Fibroblast of lung (primary cell): ENCODE measurements at regions not wholly inside any gene's neighbourhood (a gene's known extent, or its start where the extent isn't known, plus 50 kb on each side); places are given as distances from the start of the nearest gene placed in this dataset.

Experiments used
- DNase-seq, 2 donors: peaks; one replicate each; pipeline versions ENCODE4 v3.0.0 to v3.0.0-alpha.2; 2010; ENCODE audit warnings: low read depth in 2 of 2
- H2AFZ ChIP-seq: 2 replicates; pipeline ENCODE4 v1.5.1; 2012; ENCODE audit warnings: low read length, control low read depth, inconsistent platforms
- H3K27ac ChIP-seq: 2 replicates; pipeline ENCODE4 v1.5.1; 2011; ENCODE audit warnings: low read length, control low read depth; ENCODE audit not compliant: insufficient read depth
- H3K27me3 ChIP-seq: 2 replicates; pipeline ENCODE4 v1.5.1; 2011; ENCODE audit warnings: mild to moderate bottlenecking, low read length; ENCODE audit not compliant: control insufficient read depth, insufficient read depth
- H3K36me3 ChIP-seq: 2 replicates; pipeline ENCODE4 v1.5.1; 2011; ENCODE audit warnings: low read length; ENCODE audit not compliant: control insufficient read depth, insufficient read depth
- H3K4me1 ChIP-seq: 2 replicates; pipeline ENCODE4 v1.5.1; 2011; ENCODE audit warnings: low read length; ENCODE audit not compliant: control insufficient read depth, insufficient read depth; ENCODE audit errors: extremely low read depth
- H3K4me2 ChIP-seq: 2 replicates; pipeline ENCODE4 v1.5.1; 2011; ENCODE audit warnings: low read length, control low read depth; ENCODE audit not compliant: insufficient read depth; ENCODE audit errors: extremely low read depth
- H3K4me3 ChIP-seq, 4 experiments: fragments of 200-600 bp in 1 of 4; sonication (generic) in 1 of 4; replicated peaks in 1 of 4; 2 replicates each; pipeline ENCODE4 v1.5.1; 2011 to 2016; ENCODE audit warnings: low read length in 4 of 4, low read depth in 3 of 4, mild to moderate bottlenecking in 3 of 4, control low read depth in 2 of 4, inconsistent platforms in 1 of 4, mixed read lengths in 1 of 4; ENCODE audit not compliant: insufficient read depth in 1 of 4; ENCODE audit errors: control extremely low read depth in 1 of 4
- H3K79me2 ChIP-seq: 2 replicates; pipeline ENCODE4 v1.5.1; 2012; ENCODE audit warnings: mild to moderate bottlenecking, low read length, inconsistent platforms; ENCODE audit not compliant: control insufficient read depth, insufficient read depth
- H3K9ac ChIP-seq: 2 replicates; pipeline ENCODE4 v1.5.1; 2011; ENCODE audit warnings: mild to moderate bottlenecking, low read length, control low read depth; ENCODE audit not compliant: insufficient read depth
- H3K9me3 ChIP-seq: 2 replicates; pipeline ENCODE4 v1.5.1; 2012; ENCODE audit warnings: low read depth, low read length; ENCODE audit not compliant: control insufficient read depth, insufficient read depth
- H4K20me1 ChIP-seq: 2 replicates; pipeline ENCODE4 v1.5.1; 2011; ENCODE audit warnings: low read length; ENCODE audit not compliant: control insufficient read depth, insufficient read depth; ENCODE audit errors: extremely low read depth
- EZH2 ChIP-seq: IDR thresholded peaks from 2 replicates; pipeline ENCODE4 v1.5.1; 2012; ENCODE audit warnings: low read length, control low read depth, mild to moderate bottlenecking; ENCODE audit errors: missing control alignments
- TF ChIP-seq, protein P1 (sequence below), 2 donors: IDR thresholded peaks in 1 of 2; conservative IDR thresholded peaks in 1 of 2; 1 replicate in 1 of 2; 2 replicates in 1 of 2; pipeline ENCODE4 v1.5.1; 2011 to 2012; ENCODE audit warnings: low read length in 2 of 2, control low read depth in 1 of 2, inconsistent platforms in 1 of 2, low read depth in 1 of 2, mild to moderate bottlenecking in 1 of 2

DNA sequence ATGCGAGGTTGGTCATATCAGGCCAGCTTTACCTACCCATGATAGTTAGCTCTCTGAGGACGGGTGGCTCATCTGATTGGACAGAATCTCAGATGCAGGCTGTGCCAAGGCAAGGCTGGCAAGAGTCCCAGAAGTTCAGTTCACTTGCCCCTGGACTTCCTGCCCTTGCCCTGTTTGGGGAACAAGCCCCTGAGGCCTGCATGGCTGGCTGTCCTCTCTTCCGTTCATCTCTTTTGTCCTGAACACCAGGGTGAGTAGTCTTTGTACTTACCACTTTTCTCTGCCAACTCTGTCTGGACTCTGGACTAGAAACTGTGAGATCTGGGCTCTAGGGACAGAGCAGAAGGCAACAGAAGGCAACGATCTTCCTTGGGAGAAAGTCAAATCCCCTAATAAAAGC lies 769.9 kb downstream of the QKI start:
- Histone ChIP-seq H3K79me2 (no peaks in the 10 kb centered on the region), H3K4me3 (no peak overlapping the region), H3K9me3 (no peaks in the 10 kb centered on the region), H3K27ac (no peak overlapping the region), H3K4me2 (no peak overlapping the region), H4K20me1 (no peaks in the 10 kb centered on the region), H3K4me1 (no peaks in the 10 kb centered on the region), H3K27me3 (no peaks in the 10 kb centered on the region), H2AFZ (no peak overlapping the region), H3K9ac (no peak overlapping the region), H3K36me3 (no peaks in the 10 kb centered on the region)
- DNase-seq = no peak
- TF ChIP-seq, protein P1, sequence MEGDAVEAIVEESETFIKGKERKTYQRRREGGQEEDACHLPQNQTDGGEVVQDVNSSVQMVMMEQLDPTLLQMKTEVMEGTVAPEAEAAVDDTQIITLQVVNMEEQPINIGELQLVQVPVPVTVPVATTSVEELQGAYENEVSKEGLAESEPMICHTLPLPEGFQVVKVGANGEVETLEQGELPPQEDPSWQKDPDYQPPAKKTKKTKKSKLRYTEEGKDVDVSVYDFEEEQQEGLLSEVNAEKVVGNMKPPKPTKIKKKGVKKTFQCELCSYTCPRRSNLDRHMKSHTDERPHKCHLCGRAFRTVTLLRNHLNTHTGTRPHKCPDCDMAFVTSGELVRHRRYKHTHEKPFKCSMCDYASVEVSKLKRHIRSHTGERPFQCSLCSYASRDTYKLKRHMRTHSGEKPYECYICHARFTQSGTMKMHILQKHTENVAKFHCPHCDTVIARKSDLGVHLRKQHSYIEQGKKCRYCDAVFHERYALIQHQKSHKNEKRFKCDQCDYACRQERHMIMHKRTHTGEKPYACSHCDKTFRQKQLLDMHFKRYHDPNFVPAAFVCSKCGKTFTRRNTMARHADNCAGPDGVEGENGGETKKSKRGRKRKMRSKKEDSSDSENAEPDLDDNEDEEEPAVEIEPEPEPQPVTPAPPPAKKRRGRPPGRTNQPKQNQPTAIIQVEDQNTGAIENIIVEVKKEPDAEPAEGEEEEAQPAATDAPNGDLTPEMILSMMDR (conservative IDR thresholded peaks at IDR 0.05 in 1 of 2, IDR thresholded peaks at IDR 0.05 in 1 of 2; ENCODE audit: low read depth in 1 of 2, low read length in 2 of 2) = no peak
- TF ChIP-seq EZH2 = no peak

DNA sequence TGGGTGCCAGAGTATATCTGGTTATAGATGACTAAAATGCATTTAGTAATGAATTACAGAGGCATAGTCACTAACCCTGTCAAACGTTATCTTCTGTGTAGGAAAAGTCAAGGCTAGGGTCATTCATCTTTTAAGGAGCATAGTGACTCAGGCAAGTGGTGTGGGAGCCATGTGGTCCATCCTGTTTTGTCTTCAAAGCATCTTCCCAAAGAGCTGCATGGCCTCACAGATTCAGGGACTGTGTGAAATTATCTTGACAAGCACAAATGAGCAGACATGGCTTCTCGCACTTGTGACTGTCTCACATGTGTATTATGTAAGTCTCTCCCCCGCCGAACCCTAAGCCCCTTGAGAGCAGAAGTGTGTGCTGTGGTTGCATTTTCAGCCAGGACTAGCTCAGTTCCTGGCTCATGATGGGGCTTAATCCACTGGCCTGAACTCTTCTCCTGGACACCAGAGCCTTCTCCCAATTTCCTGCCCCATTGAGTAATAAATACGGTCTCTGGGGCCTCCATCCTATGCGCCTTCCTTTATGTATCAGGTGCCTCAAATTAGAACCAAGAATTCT lies 769.1 kb downstream of the QKI start:
- Histone ChIP-seq H3K9ac (no peak overlapping the region), H2AFZ (no peak overlapping the region), H3K9me3 (no peaks in the 10 kb centered on the region), H3K27me3 (no peaks in the 10 kb centered on the region), H3K79me2 (no peaks in the 10 kb centered on the region), H3K27ac (no peak overlapping the region), H3K36me3 (no peaks in the 10 kb centered on the region), H3K4me1 (no peaks in the 10 kb centered on the region), H3K4me2 (no peak overlapping the region), H3K4me3 (no peak overlapping the region), H4K20me1 (no peaks in the 10 kb centered on the region)
- DNase-seq = no peak
- TF ChIP-seq EZH2 = no peak
- TF ChIP-seq, protein P1 (conservative IDR thresholded peaks at IDR 0.05 in 1 of 2, IDR thresholded peaks at IDR 0.05 in 1 of 2; ENCODE audit: low read depth in 1 of 2, low read length in 2 of 2) = no peak

DNA sequence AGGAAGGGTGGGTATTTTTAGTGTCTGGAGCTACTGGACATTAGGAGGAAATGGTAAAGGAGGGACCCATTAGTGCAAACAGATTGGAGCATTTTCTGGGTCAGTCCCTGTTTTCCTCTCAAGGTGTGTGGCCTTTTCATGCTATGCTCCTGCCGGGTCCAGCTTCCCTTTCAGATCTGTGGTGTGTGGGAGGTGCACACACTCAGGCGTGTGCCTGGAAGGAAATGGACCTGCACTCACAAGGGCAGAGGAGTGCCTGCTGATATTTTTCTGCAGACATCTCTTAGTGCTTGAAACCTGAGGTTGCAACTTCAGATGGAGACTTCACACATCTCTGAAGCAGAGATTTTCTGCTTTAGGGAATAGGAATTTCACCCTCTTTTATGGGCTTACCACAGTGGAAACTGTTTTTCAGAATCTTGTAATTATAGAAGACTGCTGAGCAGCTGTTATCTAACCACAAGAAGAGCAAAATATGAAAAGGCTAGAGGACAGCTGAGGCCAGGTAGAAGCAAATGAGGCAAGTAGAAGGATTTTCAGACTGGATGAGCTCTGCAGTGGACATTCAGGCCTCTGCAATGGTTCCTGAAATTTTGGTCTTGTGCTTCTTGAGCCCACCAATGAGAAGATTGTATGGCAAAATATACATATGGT lies 764.3 kb downstream of the QKI start:
- Histone ChIP-seq H3K36me3 (no peaks in the 10 kb centered on the region), H3K27me3 (no peaks in the 10 kb centered on the region), H4K20me1 (no peaks in the 10 kb centered on the region), H3K4me3 (no peak overlapping the region), H3K79me2 (no peaks in the 10 kb centered on the region), H3K4me2 (no peak overlapping the region), H3K4me1 (no peaks in the 10 kb centered on the region), H3K9me3 (no peaks in the 10 kb centered on the region), H3K9ac (no peak overlapping the region), H3K27ac (no peak overlapping the region), H2AFZ (no peak overlapping the region)
- no peak for DNase-seq
- no peak for TF ChIP-seq EZH2
- TF ChIP-seq, protein P1 (conservative IDR thresholded peaks at IDR 0.05 in 1 of 2, IDR thresholded peaks at IDR 0.05 in 1 of 2; ENCODE audit: low read depth in 1 of 2, low read length in 2 of 2) = no peak
